H9 (cell line): ENCODE measurements at regions not wholly inside any gene's neighbourhood (a gene's known extent, or its start where the extent isn't known, plus 50 kb on each side); places are given as distances from the start of the nearest gene placed in this dataset.

ENCODE experiments used
- DNase-seq: peaks from one replicate; pipeline ENCODE4 v3.0.0-alpha.2; 2017
- H2AFZ ChIP-seq: one replicate; pipeline ENCODE4 v1.6.1; 2013; ENCODE audit warnings: mild to moderate bottlenecking, low read length, control low read depth, moderate library complexity
- H2AK5ac ChIP-seq: 2 replicates; pipeline ENCODE4 v1.6.1; 2013; ENCODE audit warnings: low read length, control low read depth, mixed read lengths; ENCODE audit not compliant: insufficient read length
- H2BK120ac ChIP-seq: one replicate; pipeline ENCODE4 v1.6.1; 2013; ENCODE audit warnings: low read depth, mild to moderate bottlenecking, low read length, control low read depth, inconsistent platforms; ENCODE audit not compliant: poor library complexity, severe bottlenecking
- H2BK12ac ChIP-seq: 2 replicates; pipeline ENCODE4 v1.6.1; 2013; ENCODE audit warnings: low read length, control low read depth, mixed read lengths, low read depth; ENCODE audit not compliant: insufficient read length
- H2BK15ac ChIP-seq: 2 replicates; pipeline ENCODE4 v1.6.1; 2013; ENCODE audit warnings: low read depth, low read length, control low read depth
- H2BK20ac ChIP-seq: one replicate; pipeline ENCODE4 v1.6.1; 2013; ENCODE audit warnings: low read depth, mild to moderate bottlenecking, low read length, control low read depth, inconsistent platforms; ENCODE audit not compliant: poor library complexity, severe bottlenecking
- H2BK5ac ChIP-seq: 2 replicates; pipeline ENCODE4 v1.6.1; 2013; ENCODE audit warnings: low read length, control low read depth, mixed read lengths; ENCODE audit not compliant: insufficient read length
- H3K14ac ChIP-seq: 2 replicates; pipeline ENCODE4 v1.6.1; 2013; ENCODE audit warnings: low read length, control low read depth; ENCODE audit not compliant: insufficient read depth
- H3K18ac ChIP-seq: 2 replicates; pipeline ENCODE4 v1.6.1; 2013; ENCODE audit warnings: low read depth, mild to moderate bottlenecking, mixed read lengths, low read length, control low read depth; ENCODE audit not compliant: insufficient read length
- H3K23ac ChIP-seq: 2 replicates; pipeline ENCODE4 v1.6.1; 2013; ENCODE audit warnings: low read length, control low read depth, mixed read lengths, low read depth; ENCODE audit not compliant: insufficient read length
- H3K23me2 ChIP-seq: 2 replicates; pipeline ENCODE4 v1.6.1; 2013; ENCODE audit warnings: low read depth, mild to moderate bottlenecking, mixed read lengths, low read length, control low read depth; ENCODE audit not compliant: insufficient read length, poor library complexity, severe bottlenecking
- H3K27ac ChIP-seq: 2 replicates; pipeline ENCODE4 v1.5.1; 2013; ENCODE audit warnings: low read length, control low read depth, mixed read lengths, low read depth; ENCODE audit not compliant: insufficient read length
- H3K27me3 ChIP-seq: 2 replicates; pipeline ENCODE4 v1.6.1; 2013; ENCODE audit warnings: low read length, control low read depth, inconsistent platforms; ENCODE audit not compliant: insufficient read depth
- H3K4ac ChIP-seq: 2 replicates; pipeline ENCODE4 v1.6.1; 2013; ENCODE audit warnings: low read depth, mild to moderate bottlenecking, control low read depth, inconsistent platforms, low read length, moderate library complexity
- H3K4me1 ChIP-seq: 2 replicates; pipeline ENCODE4 v1.6.1; 2013; ENCODE audit warnings: low read length, control low read depth, inconsistent platforms; ENCODE audit not compliant: insufficient read depth
- H3K4me2 ChIP-seq: 2 replicates; pipeline ENCODE4 v1.6.1; 2013; ENCODE audit warnings: low read length, control low read depth, mixed read lengths; ENCODE audit not compliant: insufficient read length, insufficient read depth
- H3K56ac ChIP-seq: 2 replicates; pipeline ENCODE4 v1.6.1; 2013; ENCODE audit warnings: low read depth, mild to moderate bottlenecking, mixed read lengths, low read length, control low read depth; ENCODE audit not compliant: insufficient read length
- H3K79me1 ChIP-seq: 2 replicates; pipeline ENCODE4 v1.6.1; 2013; ENCODE audit warnings: low read depth, mild to moderate bottlenecking, moderate library complexity, low read length, control low read depth, inconsistent platforms; ENCODE audit not compliant: insufficient read depth, poor library complexity, severe bottlenecking
- H3K79me2 ChIP-seq: 2 replicates; pipeline ENCODE4 v1.6.1; 2013; ENCODE audit warnings: low read length, control low read depth, inconsistent platforms; ENCODE audit not compliant: insufficient read depth
- H3K9ac ChIP-seq: 2 replicates; pipeline ENCODE4 v1.6.1; 2013; ENCODE audit warnings: low read length, control low read depth, mixed read lengths; ENCODE audit not compliant: insufficient read length; ENCODE audit errors: extremely low read depth
- H3K9me3 ChIP-seq: one replicate; pipeline ENCODE4 v1.6.1; 2013; ENCODE audit warnings: low read depth, low read length, inconsistent platforms; ENCODE audit not compliant: control insufficient read depth
- H3T11ph ChIP-seq: one replicate; pipeline ENCODE4 v1.6.1; 2013; ENCODE audit warnings: mild to moderate bottlenecking, low read length, control low read depth, inconsistent platforms
- H4K20me1 ChIP-seq: one replicate; pipeline ENCODE4 v1.6.1; 2013; ENCODE audit not compliant: control insufficient read depth, insufficient read length, insufficient read depth
- H4K5ac ChIP-seq: 2 replicates; pipeline ENCODE4 v1.6.1; 2013; ENCODE audit warnings: low read depth, mild to moderate bottlenecking, mixed read lengths, low read length, control low read depth; ENCODE audit not compliant: insufficient read length
- H4K8ac ChIP-seq: replicated peaks from 2 replicates; pipeline ENCODE4 v1.6.1; 2013; ENCODE audit warnings: low read length, control low read depth, mixed read lengths, low read depth; ENCODE audit not compliant: insufficient read length
- H4K91ac ChIP-seq: 2 replicates; pipeline ENCODE4 v1.6.1; 2013; ENCODE audit warnings: low read depth, mild to moderate bottlenecking, moderate library complexity, mixed read lengths, low read length, control low read depth; ENCODE audit not compliant: insufficient read length
- H3K27ac Mint-ChIP-seq, 3 experiments: 2 replicates in 2 of 3; 3 replicates in 1 of 3; pipeline ENCODE4 v1.8.0; 2020 to 2021; ENCODE audit warnings: mixed read lengths in 3 of 3, mild to moderate bottlenecking in 1 of 3, moderate library complexity in 1 of 3
- H3K27me3 Mint-ChIP-seq: 2 replicates; pipeline ENCODE4 v1.8.0; 2021; ENCODE audit warnings: low read depth, mild to moderate bottlenecking, moderate library complexity, mixed read lengths
- H3K36me3 Mint-ChIP-seq, 3 experiments: 2 replicates in 2 of 3; 3 replicates in 1 of 3; pipeline ENCODE4 v1.8.0; 2020 to 2021; ENCODE audit warnings: low read depth in 3 of 3, mixed read lengths in 3 of 3; ENCODE audit not compliant: insufficient read depth in 1 of 3
- H3K4me1 Mint-ChIP-seq, 2 experiments: 2 replicates each; pipeline ENCODE4 v1.8.0; 2020; ENCODE audit warnings: mixed read lengths in 2 of 2
- H3K4me3 Mint-ChIP-seq, 2 experiments: 2 replicates in 1 of 2; 3 replicates in 1 of 2; pipeline ENCODE4 v1.8.0; 2020 to 2021; ENCODE audit warnings: mild to moderate bottlenecking in 2 of 2, mixed read lengths in 2 of 2, moderate library complexity in 1 of 2
- H3K9me3 Mint-ChIP-seq, 2 experiments: 2 replicates in 1 of 2; 3 replicates in 1 of 2; pipeline ENCODE4 v1.8.0; 2020; ENCODE audit warnings: mild to moderate bottlenecking in 2 of 2, mixed read lengths in 2 of 2, moderate library complexity in 1 of 2
- WGBS: extraction: QIAGEN DNeasy Blood & Tissue Kit; methylation state at CpG from one replicate; pipeline ENCODE4 v1.1.7; 2013; ENCODE audit warnings: missing lambda C conversion rate, low lambda C conversion rate, mixed read lengths; ENCODE audit not compliant: insufficient read length; ENCODE audit errors: extremely low coverage; 5-methylcytosine and 5-hydroxymethylcytosine counted together
- TF ChIP-seq, protein P1 (sequence below): fragments of 200-600 bp; sonication (generic); conservative IDR thresholded peaks from 3 replicates; pipeline ENCODE4 v1.8.0; 2021; ENCODE audit warnings: antibody characterized with exemption, mild to moderate bottlenecking

DNA sequence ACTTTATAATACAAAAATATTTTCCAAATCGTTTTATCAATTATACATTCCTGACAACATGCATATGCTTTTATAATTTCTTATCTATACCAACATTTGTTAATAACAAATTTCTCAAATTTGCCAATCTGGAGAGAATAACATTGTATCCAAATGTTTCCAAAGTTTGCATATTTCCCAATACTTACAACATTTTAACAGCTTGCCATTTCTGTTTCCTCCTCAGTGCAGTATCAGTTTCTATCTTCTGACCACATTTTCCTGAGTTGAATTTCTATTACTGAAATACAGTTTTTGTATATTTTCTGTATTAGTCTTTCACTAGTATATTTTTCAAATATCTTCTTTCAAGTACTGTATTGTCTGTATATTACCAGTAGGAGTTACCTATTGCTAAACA is 1594.3 kb downstream of the PLA2G4A start:
- H3K27me3 Mint-ChIP-seq, result no peaks in the 10 kb centered on the region
- Histone ChIP-seq H3K79me1 (no peaks in the 10 kb centered on the region), H3K27ac (no peak overlapping the region), H3K4ac (no peak overlapping the region), H2BK20ac (no peak overlapping the region), H4K20me1 (no peaks in the 10 kb centered on the region), H3K27me3 (no peaks in the 10 kb centered on the region), H4K8ac (no peak overlapping the region), H3K4me2 (no peak overlapping the region), H3K9ac (no peak overlapping the region), H3K56ac (no peak overlapping the region), H2AFZ (no peak overlapping the region), H2BK5ac (no peak overlapping the region), H3K14ac (no peak overlapping the region), H3K18ac (no peak overlapping the region), H3K79me2 (no peaks in the 10 kb centered on the region), H3T11ph (no peak overlapping the region), H2BK12ac (no peak overlapping the region), H3K23me2 (no peaks in the 10 kb centered on the region), H2BK120ac (no peak overlapping the region), H4K5ac (no peak overlapping the region), H3K23ac (no peak overlapping the region), H4K91ac (no peak overlapping the region), H3K4me1 (no peaks in the 10 kb centered on the region), H2BK15ac (no peak overlapping the region), H3K9me3 (no peaks in the 10 kb centered on the region), H2AK5ac (no peak overlapping the region)
- DNase-seq, result no peak
- TF ChIP-seq, protein P1, sequence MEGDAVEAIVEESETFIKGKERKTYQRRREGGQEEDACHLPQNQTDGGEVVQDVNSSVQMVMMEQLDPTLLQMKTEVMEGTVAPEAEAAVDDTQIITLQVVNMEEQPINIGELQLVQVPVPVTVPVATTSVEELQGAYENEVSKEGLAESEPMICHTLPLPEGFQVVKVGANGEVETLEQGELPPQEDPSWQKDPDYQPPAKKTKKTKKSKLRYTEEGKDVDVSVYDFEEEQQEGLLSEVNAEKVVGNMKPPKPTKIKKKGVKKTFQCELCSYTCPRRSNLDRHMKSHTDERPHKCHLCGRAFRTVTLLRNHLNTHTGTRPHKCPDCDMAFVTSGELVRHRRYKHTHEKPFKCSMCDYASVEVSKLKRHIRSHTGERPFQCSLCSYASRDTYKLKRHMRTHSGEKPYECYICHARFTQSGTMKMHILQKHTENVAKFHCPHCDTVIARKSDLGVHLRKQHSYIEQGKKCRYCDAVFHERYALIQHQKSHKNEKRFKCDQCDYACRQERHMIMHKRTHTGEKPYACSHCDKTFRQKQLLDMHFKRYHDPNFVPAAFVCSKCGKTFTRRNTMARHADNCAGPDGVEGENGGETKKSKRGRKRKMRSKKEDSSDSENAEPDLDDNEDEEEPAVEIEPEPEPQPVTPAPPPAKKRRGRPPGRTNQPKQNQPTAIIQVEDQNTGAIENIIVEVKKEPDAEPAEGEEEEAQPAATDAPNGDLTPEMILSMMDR, result no peak
- no peaks in the 10 kb centered on the region for H3K36me3 Mint-ChIP-seq
- WGBS, result 100% methylated on average over 1 of the region's 1 CpG
- no peaks in the 10 kb centered on the region for H3K9me3 Mint-ChIP-seq
- no peaks in the 10 kb centered on the region for H3K4me1 Mint-ChIP-seq
- no peak overlapping the region for H3K4me3 Mint-ChIP-seq
- H3K27ac Mint-ChIP-seq, result no peak overlapping the region
